ENCODE measurements at regions not wholly inside any gene's neighbourhood (a gene's known extent, or its start where the extent isn't known, plus 50 kb on each side); places are given as distances from the start of the nearest gene placed in this dataset.

GRCh38 chr5:144581044-144581443 lies 410.4 kb downstream of the KCTD16 start:
- Mint-ChIP-seq H3K27ac (ENCODE audit: unreplicated experiment) (no peak overlapping the region), H3K4me3 (ENCODE audit: unreplicated experiment) (no peak overlapping the region), H3K9me3 (ENCODE audit: unreplicated experiment) (no peaks in the 10 kb centered on the region), H3K4me1 (ENCODE audit: low read depth, unreplicated experiment) (no peaks in the 10 kb centered on the region), H3K27me3 (ENCODE audit: insufficient read depth, unreplicated experiment) (no peaks in the 10 kb centered on the region), H3K36me3 (ENCODE audit: insufficient read depth, unreplicated experiment) (no peaks in the 10 kb centered on the region)
- no peaks in the 10 kb centered on the region for H3K4me1 ChIP-seq
- ChIA-PET CTCF (no interaction called here), POLR2A (no interaction called here)
- intact Hi-C loops (cut with micrococcal nuclease; ENCODE audit: unreplicated experiment) = no loop called here
- no peak for TF ChIP-seq CTCF (IDR thresholded peaks at IDR 0.05; ENCODE audit: insufficient read depth in 1 of 2, low read depth in 1 of 2, low read length in 1 of 2, severe bottlenecking in 1 of 2, unreplicated experiment in 1 of 2)
- H3K27me3 ChIP-seq (replicated peaks; ENCODE audit: control insufficient read depth, insufficient read depth, low read length) = no peaks in the 10 kb centered on the region
- BruUV-seq (replicated peaks) = no TSS peak
- no peaks in the 10 kb centered on the region for H3K9me3 ChIP-seq
- no peaks in the 10 kb centered on the region for H3K36me3 ChIP-seq (ENCODE audit: control insufficient read depth, insufficient read depth, low read length)
- no peak overlapping the region for H3K4me3 ChIP-seq (ENCODE audit: low read depth, low read length)
- DNase-seq = no peak

DNA sequence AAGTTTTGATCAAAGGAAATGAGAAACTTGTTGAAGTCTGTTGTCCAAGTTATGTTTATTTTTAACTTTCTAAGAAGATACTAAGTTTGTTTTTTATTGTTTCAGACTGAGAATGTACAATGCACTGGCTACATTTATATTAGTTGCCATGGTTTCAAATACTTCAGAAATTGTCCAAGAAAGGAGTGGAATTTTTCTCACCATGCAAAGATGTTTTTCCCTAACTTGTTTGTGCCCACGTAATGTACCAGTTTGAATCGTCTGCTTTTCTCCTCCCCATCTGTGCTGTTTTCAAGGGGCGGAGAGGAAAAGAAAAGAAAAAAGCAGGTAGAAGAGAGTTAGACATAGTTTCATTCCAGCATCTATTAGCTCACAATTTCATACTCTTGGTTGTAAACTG lies 407.0 kb downstream of the KCTD16 start:
- no peaks in the 10 kb centered on the region for H3K27me3 Mint-ChIP-seq (ENCODE audit: insufficient read depth, unreplicated experiment)
- intact Hi-C loops (cut with micrococcal nuclease; ENCODE audit: unreplicated experiment) = no loop called here
- BruUV-seq (replicated peaks) = no TSS peak
- Histone ChIP-seq H3K4me1 (no peaks in the 10 kb centered on the region), H3K27me3 (replicated peaks; ENCODE audit: control insufficient read depth, insufficient read depth, low read length) (no peaks in the 10 kb centered on the region), H3K36me3 (ENCODE audit: control insufficient read depth, insufficient read depth, low read length) (no peaks in the 10 kb centered on the region), H3K4me3 (ENCODE audit: low read depth, low read length) (no peak overlapping the region), H3K9me3 (no peaks in the 10 kb centered on the region)
- POLR2A ChIA-PET = no interaction called here
- no peak overlapping the region for H3K4me3 Mint-ChIP-seq (ENCODE audit: unreplicated experiment)
- no peaks in the 10 kb centered on the region for H3K36me3 Mint-ChIP-seq (ENCODE audit: insufficient read depth, unreplicated experiment)
- no peaks in the 10 kb centered on the region for H3K9me3 Mint-ChIP-seq (ENCODE audit: unreplicated experiment)
- no peak for TF ChIP-seq CTCF (IDR thresholded peaks at IDR 0.05; ENCODE audit: insufficient read depth in 1 of 2, low read depth in 1 of 2, low read length in 1 of 2, severe bottlenecking in 1 of 2, unreplicated experiment in 1 of 2)
- CTCF ChIA-PET = no interaction called here
- DNase-seq = no peak
- no peaks in the 10 kb centered on the region for H3K4me1 Mint-ChIP-seq (ENCODE audit: low read depth, unreplicated experiment)
- no peak overlapping the region for H3K27ac Mint-ChIP-seq (ENCODE audit: unreplicated experiment)

DNA sequence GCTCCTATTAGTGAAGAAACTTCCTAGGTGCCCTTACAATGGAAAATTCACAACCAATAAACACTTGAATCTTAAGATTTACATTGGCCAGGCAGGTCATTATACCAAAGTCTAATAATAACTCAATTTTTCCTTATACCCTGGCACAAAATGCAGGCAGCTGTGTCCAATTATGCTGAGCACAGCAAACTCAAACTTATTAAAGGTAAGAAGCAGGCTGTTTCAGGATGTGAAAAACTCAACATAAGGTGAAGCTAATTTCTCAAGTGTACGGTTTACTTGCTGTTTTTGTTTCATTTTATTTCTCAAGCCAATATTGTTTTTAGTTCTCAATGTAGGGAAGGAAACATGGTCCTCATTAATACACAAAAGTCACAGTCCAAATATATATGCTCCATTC lies 405.1 kb downstream of the KCTD16 start:
- no peaks in the 10 kb centered on the region for H3K36me3 ChIP-seq (ENCODE audit: control insufficient read depth, insufficient read depth, low read length)

More for the DNA sequence above, 405.1 kb downstream of the KCTD16 start:
- Mint-ChIP-seq H3K27ac (ENCODE audit: unreplicated experiment) (no peak overlapping the region), H3K36me3 (ENCODE audit: insufficient read depth, unreplicated experiment) (no peaks in the 10 kb centered on the region), H3K4me1 (ENCODE audit: low read depth, unreplicated experiment) (no peaks in the 10 kb centered on the region), H3K9me3 (ENCODE audit: unreplicated experiment) (no peaks in the 10 kb centered on the region), H3K4me3 (ENCODE audit: unreplicated experiment) (no peak overlapping the region), H3K27me3 (ENCODE audit: insufficient read depth, unreplicated experiment) (no peaks in the 10 kb centered on the region)
- POLR2A ChIA-PET = no interaction called here
- H3K4me3 ChIP-seq (ENCODE audit: low read depth, low read length) = no peak overlapping the region
- intact Hi-C loops (cut with micrococcal nuclease; ENCODE audit: unreplicated experiment) = no loop called here
- no peaks in the 10 kb centered on the region for H3K27me3 ChIP-seq (replicated peaks; ENCODE audit: control insufficient read depth, insufficient read depth, low read length)
- no peaks in the 10 kb centered on the region for H3K9me3 ChIP-seq
- no TSS peak for BruUV-seq (replicated peaks)
- no peaks in the 10 kb centered on the region for H3K4me1 ChIP-seq
- CTCF ChIA-PET = no interaction called here
- TF ChIP-seq CTCF (IDR thresholded peaks at IDR 0.05; ENCODE audit: insufficient read depth in 1 of 2, low read depth in 1 of 2, low read length in 1 of 2, severe bottlenecking in 1 of 2, unreplicated experiment in 1 of 2) = no peak
- no peak for DNase-seq
